K562 (cell line): ENCODE measurements at regions not wholly inside any gene's neighbourhood (a gene's known extent, or its start where the extent isn't known, plus 50 kb on each side); places are given as distances from the start of the nearest gene placed in this dataset.

Source experiments
- ATAC-seq: fragments of 200-7000 bp; cut with Tn5 transposase; 3 replicates; pipeline ENCODE4 v1.9.1; 2020; ENCODE audit warnings: moderate library complexity
- BruUV-seq: library from RNA; stranded (reverse); fragments of 400-500 nt; replicated peaks from 2 replicates; lab custom pipeline; 2021; lab: Mats Ljungman, UMichigan
- CTCF ChIA-PET: fragments of 300-600 bp; formaldehyde crosslinking; extraction: SDS; loops from one replicate; lab custom pipeline; 2021; ENCODE audit warnings: low intra/inter-chr PET ratio; lab: Yijun Ruan, JAX
- POLR2A ChIA-PET: fragments of 300-600, 350-650 bp; sonication (Branson Sonifier 250); formaldehyde crosslinking; extraction: SDS; loops from one replicate; lab custom pipeline; 2021; ENCODE audit warnings: antibody characterized with exemption, inconsistent platforms; lab: Yijun Ruan, JAX
- DNase-seq, 4 experiments: peaks; one replicate each; pipeline versions ENCODE4 v3.0.0 to v3.0.0-alpha.2; 2011 to 2018; ENCODE audit warnings: low spot score in 3 of 4, mixed read lengths in 3 of 4; ENCODE audit errors: extremely low read depth in 1 of 4
- FAIRE-seq: peaks from 2 replicates; lab custom pipeline; 2011; peaks lifted over from hg19 to GRCh38; lab: Jason Lieb, UNC
- H2AFZ ChIP-seq: 2 replicates; pipeline ENCODE4 v1.6.0; 2011; ENCODE audit warnings: low read depth, low read length, control low read depth, inconsistent platforms
- H3K27ac ChIP-seq: fragments of 200-600 bp; 3 replicates; pipeline ENCODE4 v1.8.0; 2011; ENCODE audit warnings: low read depth, mild to moderate bottlenecking, control low read depth, inconsistent platforms, low read length, moderate library complexity, mixed read lengths; ENCODE audit errors: extremely low read depth
- H3K27me3 ChIP-seq, 2 experiments: fragments of 300-600 bp in 1 of 2; 2 replicates in 1 of 2; 3 replicates in 1 of 2; pipeline versions ENCODE4 v1.6.0 to v1.8.0; 2011; ENCODE audit warnings: inconsistent platforms in 2 of 2, low read length in 2 of 2, mild to moderate bottlenecking in 1 of 2, mixed read lengths in 1 of 2, moderate library complexity in 1 of 2; ENCODE audit not compliant: control insufficient read depth in 2 of 2, insufficient read depth in 2 of 2
- H3K36me3 ChIP-seq: fragments of 300-600 bp; 3 replicates; pipeline ENCODE4 v1.8.0; 2011; ENCODE audit warnings: mild to moderate bottlenecking, low read length, inconsistent platforms; ENCODE audit not compliant: control insufficient read depth, insufficient read depth
- H3K4me1 ChIP-seq, 2 experiments: fragments of 200-600 bp in 1 of 2; replicated peaks in 1 of 2; 2 replicates in 1 of 2; 3 replicates in 1 of 2; pipeline versions ENCODE4 v1.5.1 to v1.8.0; 2011; ENCODE audit warnings: inconsistent platforms in 2 of 2, low read length in 2 of 2, mild to moderate bottlenecking in 1 of 2, mixed read lengths in 1 of 2, moderate library complexity in 1 of 2; ENCODE audit not compliant: control insufficient read depth in 2 of 2, insufficient read depth in 2 of 2
- H3K4me2 ChIP-seq: 2 replicates; pipeline ENCODE4 v1.6.1; 2011; ENCODE audit warnings: low read length, control low read depth, inconsistent platforms, mixed read lengths; ENCODE audit not compliant: insufficient read depth
- H3K4me3 ChIP-seq: fragments of 200-600 bp; sonication (generic), shearing (Covaris generic); 2 replicates; pipeline ENCODE4 v1.5.1; 2016; ENCODE audit warnings: control low read depth, inconsistent platforms
- H3K79me2 ChIP-seq: fragments of 200-600 bp; 3 replicates; pipeline ENCODE4 v1.8.0; 2011; ENCODE audit warnings: low read length, inconsistent platforms; ENCODE audit not compliant: control insufficient read depth, insufficient read depth
- H3K9ac ChIP-seq, 2 experiments: 2 replicates each; pipeline versions ENCODE4 v1.6.0 to v1.6.1; 2011; ENCODE audit warnings: low read depth in 2 of 2, low read length in 2 of 2, control low read depth in 1 of 2, inconsistent platforms in 1 of 2, mild to moderate bottlenecking in 1 of 2, mixed read lengths in 1 of 2; ENCODE audit not compliant: insufficient read depth in 1 of 2
- H3K9me1 ChIP-seq: one replicate; pipeline ENCODE4 v1.6.0; 2011; ENCODE audit warnings: inconsistent platforms, mild to moderate bottlenecking, low read length, moderate library complexity; ENCODE audit not compliant: control insufficient read depth, insufficient read depth
- H3K9me3 ChIP-seq: replicated peaks from 2 replicates; pipeline ENCODE4 v1.5.1; 2011; ENCODE audit warnings: low read depth, low read length, inconsistent platforms; ENCODE audit not compliant: control insufficient read depth, insufficient read depth
- H4K20me1 ChIP-seq: replicated peaks from 2 replicates; pipeline ENCODE4 v1.6.1; 2011; ENCODE audit warnings: low read length, inconsistent platforms, mixed read lengths; ENCODE audit not compliant: control insufficient read depth, insufficient read depth
- CBX5 ChIP-seq: IDR thresholded peaks from 2 replicates; pipeline ENCODE4 v1.6.1; 2014; ENCODE audit warnings: low read depth, borderline replicate concordance
- CLOCK ChIP-seq: fragments of 250-450 bp; sonication (Bioruptor Pico); IDR thresholded peaks from 2 replicates; pipeline ENCODE4 v1.4.0; 2020; ENCODE audit warnings: mild to moderate bottlenecking, moderate library complexity, borderline replicate concordance
- CREB1 ChIP-seq, 2 experiments: sonication (generic) in 1 of 2; formaldehyde crosslinking in 1 of 2; IDR thresholded peaks; 2 replicates each; pipeline versions ENCODE4 v1.6.1 to v1.8.0; 2012 to 2022; ENCODE audit warnings: inconsistent platforms in 1 of 2, mild to moderate bottlenecking in 1 of 2, missing genetic modification reagents in 1 of 2, moderate library complexity in 1 of 2
- CUX1 ChIP-seq: fragments of 200-800 bp; sonication (Bioruptor generic); IDR thresholded peaks from 2 replicates; pipeline ENCODE4 v1.6.1; 2016; ENCODE audit warnings: missing genetic modification characterization, missing compliant biosample characterization
- GTF2E2 ChIP-seq: fragments of 200-800 bp; sonication (Bioruptor generic); IDR thresholded peaks from 2 replicates; pipeline ENCODE4 v1.6.1; 2016; ENCODE audit warnings: missing genetic modification characterization, missing compliant biosample characterization
- NKRF ChIP-seq: fragments of 450-650 bp; IDR thresholded peaks from 2 replicates; pipeline ENCODE4 v1.6.1; 2016; ENCODE audit warnings: borderline replicate concordance
- STAT5A ChIP-seq: IDR thresholded peaks from 2 replicates; pipeline ENCODE4 v1.6.1; 2012; ENCODE audit warnings: low read length, inconsistent platforms, borderline replicate concordance
- XRCC4 ChIP-seq: IDR thresholded peaks from one replicate; pipeline ENCODE4 v1.6.1; 2011; ENCODE audit not compliant: insufficient read depth, insufficient read length; ENCODE audit errors: extremely low read depth
- ZHX1 ChIP-seq: fragments of 150-350 bp; conservative IDR thresholded peaks from 2 replicates; pipeline ENCODE4 v1.6.1; 2014; ENCODE audit warnings: low read length
- ZNF184 ChIP-seq: sonication (generic); formaldehyde crosslinking; IDR thresholded peaks from 2 replicates; pipeline ENCODE4 v1.5.0; 2020; ENCODE audit warnings: missing genetic modification reagents
- in situ Hi-C: fragments of 300-500 bp; cut with MboI; formaldehyde crosslinking; loops from 4 replicates; pipeline ENCODE4 v1.15.0; 2018; ENCODE audit warnings: inconsistent platforms, mixed read lengths
- intact Hi-C: fragments of 100-400 bp; cut with micrococcal nuclease; formaldehyde crosslinking; loops from 2 replicates; pipeline ENCODE4 v1.14.2; 2022

- H3K27ac ChIP-seq: no peak overlapping the region
- H3K9ac ChIP-seq: no peak overlapping the region
- no peaks in the 10 kb centered on the region for H3K36me3 ChIP-seq
- ChIA-PET CTCF (no interaction called here), POLR2A (no interaction called here)
- no peak for FAIRE-seq
- H3K4me3 ChIP-seq: no peak overlapping the region
- no peaks in the 10 kb centered on the region for H3K27me3 ChIP-seq
- BruUV-seq: no TSS peak
- no peaks in the 10 kb centered on the region for H3K9me1 ChIP-seq
- H3K4me1 ChIP-seq: no peaks in the 10 kb centered on the region
- no peaks in the 10 kb centered on the region for H3K9me3 ChIP-seq
- H3K79me2 ChIP-seq: no peaks in the 10 kb centered on the region
- no peak overlapping the region for H2AFZ ChIP-seq
- intact Hi-C loops: no loop called here
- in situ Hi-C loops: no loop called here
- H4K20me1 ChIP-seq: no peaks in the 10 kb centered on the region
- TF ChIP-seq STAT5A: no peak
- TF ChIP-seq CBX5: no peak
- no peak for TF ChIP-seq CUX1
- TF ChIP-seq ZHX1: no peak
- TF ChIP-seq ZNF184 (CRISPR knock-in tag): no peak
- TF ChIP-seq NKRF: no peak
- no peak for TF ChIP-seq XRCC4
- TF ChIP-seq CLOCK (CRISPR knock-in tag): no peak
- no peak for TF ChIP-seq CREB1 (IDR thresholded peaks at IDR 0.05)
- TF ChIP-seq CREB1 (CRISPR knock-in tag; IDR thresholded peaks at IDR 0.05): no peak
- TF ChIP-seq GTF2E2 (tag): no peak
- no peak for DNase-seq
- H3K4me2 ChIP-seq: no peak overlapping the region
- no peak for ATAC-seq
Observed at GRCh38 chr1:82153272-82153629, 352.5 kb downstream of the ADGRL2 start.
